ENCODE measurements at regions not wholly inside any gene's neighbourhood (a gene's known extent, or its start where the extent isn't known, plus 50 kb on each side); places are given as distances from the start of the nearest gene placed in this dataset.

- H3K27ac ChIP-seq, result no peak overlapping the region
- H3K36me3 ChIP-seq, result no peaks in the 10 kb centered on the region
- intact Hi-C loops (cut with DNase I), result no loop called here
- no peak for DNase-seq
- no peak for ATAC-seq
- no peaks in the 10 kb centered on the region for H3K27me3 ChIP-seq (ENCODE audit: low read depth)
- no peaks in the 10 kb centered on the region for H3K4me1 ChIP-seq
- no peak overlapping the region for H3K4me3 ChIP-seq
- H3K9me3 ChIP-seq, result no peaks in the 10 kb centered on the region
- no peak for TF ChIP-seq CTCF (IDR thresholded peaks at IDR 0.05)
These were observed 116.4 kb downstream of the CBLN2 start for GRCh38 chr18:72427721-72428120.

- DNase-seq (no peak), ATAC-seq (no peak)
- no peak overlapping the region for H3K27ac ChIP-seq
- intact Hi-C loops (cut with DNase I), result no loop called here
- no peaks in the 10 kb centered on the region for H3K27me3 ChIP-seq (ENCODE audit: low read depth)
- no peaks in the 10 kb centered on the region for H3K36me3 ChIP-seq
- H3K4me3 ChIP-seq, result no peak overlapping the region
- no peak for TF ChIP-seq CTCF (IDR thresholded peaks at IDR 0.05)
- H3K4me1 ChIP-seq, result no peaks in the 10 kb centered on the region
- H3K9me3 ChIP-seq, result no peaks in the 10 kb centered on the region
These were observed 124.2 kb downstream of the CBLN2 start for GRCh38 chr18:72419914-72420313.

- no peak for DNase-seq
- no peak for TF ChIP-seq CTCF (IDR thresholded peaks at IDR 0.05)
- intact Hi-C loops (cut with DNase I), result no loop called here
These were observed 131.2 kb downstream of the CBLN2 start for GRCh38 chr18:72412927-72413326.

GRCh38 chr18:72411261-72411660 is 132.9 kb downstream of the CBLN2 start:
- no peak overlapping the region for H3K27ac ChIP-seq

More at GRCh38 chr18:72412927-72413326, 131.2 kb downstream of the CBLN2 start:
- ATAC-seq, result no peak
- H3K27ac ChIP-seq, result no peak overlapping the region
- H3K4me1 ChIP-seq, result no peaks in the 10 kb centered on the region
- H3K36me3 ChIP-seq, result no peaks in the 10 kb centered on the region
- no peak overlapping the region for H3K4me3 ChIP-seq
- no peaks in the 10 kb centered on the region for H3K9me3 ChIP-seq
- no peaks in the 10 kb centered on the region for H3K27me3 ChIP-seq (ENCODE audit: low read depth)

GRCh38 chr18:72410399-72410798 is 133.7 kb downstream of the CBLN2 start:
- H3K4me1 ChIP-seq, result no peaks in the 10 kb centered on the region
- DNase-seq (no peak), ATAC-seq (no peak)
- no peak overlapping the region for H3K4me3 ChIP-seq
- H3K9me3 ChIP-seq, result no peaks in the 10 kb centered on the region
- intact Hi-C loops (cut with DNase I), result no loop called here
- no peak for TF ChIP-seq CTCF (IDR thresholded peaks at IDR 0.05)
- no peak overlapping the region for H3K27ac ChIP-seq
- H3K36me3 ChIP-seq, result no peaks in the 10 kb centered on the region
- H3K27me3 ChIP-seq (ENCODE audit: low read depth), result no peaks in the 10 kb centered on the region

More at GRCh38 chr18:72411261-72411660, 132.9 kb downstream of the CBLN2 start:
- Histone ChIP-seq H3K9me3 (no peaks in the 10 kb centered on the region), H3K4me1 (no peaks in the 10 kb centered on the region), H3K27me3 (ENCODE audit: low read depth) (no peaks in the 10 kb centered on the region), H3K4me3 (no peak overlapping the region), H3K36me3 (no peaks in the 10 kb centered on the region)
- intact Hi-C loops (cut with DNase I), result no loop called here
- no peak for TF ChIP-seq CTCF (IDR thresholded peaks at IDR 0.05)
- ATAC-seq, result no peak
- DNase-seq, result no peak

GRCh38 chr18:72409903-72410302 is 134.2 kb downstream of the CBLN2 start:
- DNase-seq (no peak), ATAC-seq (no peak)
- H3K4me3 ChIP-seq, result no peak overlapping the region
- H3K27ac ChIP-seq, result no peak overlapping the region
- no peaks in the 10 kb centered on the region for H3K27me3 ChIP-seq (ENCODE audit: low read depth)
- intact Hi-C loops (cut with DNase I), result no loop called here
- H3K36me3 ChIP-seq, result no peaks in the 10 kb centered on the region
- no peaks in the 10 kb centered on the region for H3K9me3 ChIP-seq
- no peaks in the 10 kb centered on the region for H3K4me1 ChIP-seq
- no peak for TF ChIP-seq CTCF (IDR thresholded peaks at IDR 0.05)

Measured in lower lobe of right lung (tissue), 2 donors.